GM12878 (cell line): ENCODE measurements at regions not wholly inside any gene's neighbourhood (a gene's known extent, or its start where the extent isn't known, plus 50 kb on each side); places are given as distances from the start of the nearest gene placed in this dataset.

Experiments used
- ATAC-seq: fragments of 200-7000 bp; cut with Tn5 transposase; 3 replicates; pipeline ENCODE4 v1.9.1; 2020; ENCODE audit warnings: mild to moderate bottlenecking, moderate library complexity
- BruUV-seq: library from RNA; stranded (reverse); fragments of 400-500 nt; replicated peaks from 2 replicates; lab custom pipeline; 2021; lab: Mats Ljungman, UMichigan
- CTCF ChIA-PET: fragments of 300-600 bp; sonication (Branson Sonifier 250); formaldehyde crosslinking; extraction: SDS; loops from one replicate; lab custom pipeline; 2021; ENCODE audit warnings: inconsistent platforms; lab: Yijun Ruan, JAX
- POLR2A ChIA-PET: fragments of 350-600 bp; formaldehyde crosslinking; extraction: SDS; loops from one replicate; lab custom pipeline; 2021; ENCODE audit warnings: inconsistent platforms; lab: Charles Lee
- RAD21 ChIA-PET: fragments of 300-600 bp; sonication (Branson Sonifier 250); formaldehyde crosslinking; loops from one replicate; lab custom pipeline; 2023; ENCODE audit warnings: antibody characterized with exemption; ENCODE audit not compliant: unreplicated experiment; lab: Charles Lee
- SMC1A ChIA-PET: fragments of 300-600 bp; sonication (Branson Sonifier 250); formaldehyde crosslinking; loops from one replicate; lab custom pipeline; 2023; ENCODE audit not compliant: unreplicated experiment, uncharacterized antibody; lab: Charles Lee
- DNase-seq: peaks from one replicate; pipeline ENCODE4 v3.0.0-alpha.2; 2011; ENCODE audit warnings: low read depth, low spot score
- FAIRE-seq: peaks from 3 replicates; lab custom pipeline; 2011; peaks lifted over from hg19 to GRCh38; lab: Jason Lieb, UNC
- H2AFZ ChIP-seq: 2 replicates; pipeline ENCODE4 v1.6.0; 2011; ENCODE audit warnings: low read depth, low read length, control low read depth; ENCODE audit not compliant: control insufficient read depth
- H3K27ac ChIP-seq: 2 replicates; pipeline ENCODE4 v1.5.1; 2011; ENCODE audit warnings: control low read depth; ENCODE audit not compliant: control insufficient read depth, insufficient read depth
- H3K27me3 ChIP-seq, 2 experiments: replicated peaks in 1 of 2; 2 replicates each; pipeline versions ENCODE4 v1.6.0 to v1.6.1; 2011; ENCODE audit warnings: low read length in 1 of 2; ENCODE audit not compliant: control insufficient read depth in 2 of 2, insufficient read depth in 2 of 2
- H3K36me3 ChIP-seq, 2 experiments: 2 replicates each; pipeline ENCODE4 v1.5.1; 2011; ENCODE audit warnings: low read length in 1 of 2; ENCODE audit not compliant: control insufficient read depth in 2 of 2, insufficient read depth in 2 of 2
- H3K4me1 ChIP-seq: 2 replicates; pipeline ENCODE4 v1.6.1; 2011; ENCODE audit warnings: mild to moderate bottlenecking, low read length, moderate library complexity, mixed read lengths; ENCODE audit not compliant: control insufficient read depth, insufficient read depth
- H3K4me2 ChIP-seq: 2 replicates; pipeline ENCODE4 v1.6.0; 2011; ENCODE audit warnings: control low read depth; ENCODE audit not compliant: control insufficient read depth, insufficient read depth
- H3K4me3 ChIP-seq: fragments of 200-600 bp; sonication (generic); 2 replicates; pipeline ENCODE4 v1.5.1; 2016
- H3K79me2 ChIP-seq: 2 replicates; pipeline ENCODE4 v1.6.0; 2011; ENCODE audit warnings: low read length; ENCODE audit not compliant: control insufficient read depth, insufficient read depth
- H3K9ac ChIP-seq: 2 replicates; pipeline ENCODE4 v1.8.0; 2011; ENCODE audit warnings: low read length, control low read depth, mixed read lengths; ENCODE audit not compliant: control insufficient read depth, insufficient read depth
- H3K9me3 ChIP-seq: replicated peaks from 3 replicates; pipeline ENCODE4 v1.5.1; 2011; ENCODE audit warnings: mild to moderate bottlenecking, low read length; ENCODE audit not compliant: control insufficient read depth, insufficient read depth
- H4K20me1 ChIP-seq: 2 replicates; pipeline ENCODE4 v1.6.0; 2011; ENCODE audit not compliant: control insufficient read depth, insufficient read depth
- BCL11A ChIP-seq: IDR thresholded peaks from 2 replicates; pipeline ENCODE4 v1.6.1; 2011; ENCODE audit warnings: low read depth, low read length
- MYC ChIP-seq: IDR thresholded peaks from 2 replicates; pipeline ENCODE4 v1.6.1; 2011; ENCODE audit warnings: mild to moderate bottlenecking, low read length, moderate library complexity, inconsistent platforms; ENCODE audit not compliant: insufficient read depth, insufficient replicate concordance, insufficient read length, severe bottlenecking
- REST ChIP-seq: IDR thresholded peaks from 2 replicates; pipeline ENCODE4 v1.6.1; 2012; ENCODE audit warnings: mild to moderate bottlenecking, low read depth, low read length
- RFX5 ChIP-seq: IDR thresholded peaks from 2 replicates; pipeline ENCODE4 v1.6.1; 2011; ENCODE audit warnings: low read depth, low read length, improper control_type of control experiment
- RUNX3 ChIP-seq: IDR thresholded peaks from 2 replicates; pipeline ENCODE4 v1.6.1; 2012; ENCODE audit warnings: low read length, inconsistent platforms
- SMAD5 ChIP-seq: IDR thresholded peaks from 2 replicates; pipeline ENCODE4 v1.6.1; 2016; ENCODE audit warnings: antibody characterized with exemption, low read depth
- SPI1 ChIP-seq: IDR thresholded peaks from 2 replicates; pipeline ENCODE4 v1.6.1; 2011; ENCODE audit warnings: low read depth, mild to moderate bottlenecking, low read length, moderate library complexity, borderline replicate concordance; ENCODE audit not compliant: insufficient read depth
- SUPT20H ChIP-seq: IDR thresholded peaks from 2 replicates; pipeline ENCODE4 v1.6.1; 2011; ENCODE audit warnings: low read depth, mild to moderate bottlenecking, low read length, moderate library complexity, borderline replicate concordance; ENCODE audit not compliant: control insufficient read depth
- USF2 ChIP-seq: IDR thresholded peaks from 2 replicates; pipeline ENCODE4 v1.6.1; 2011; ENCODE audit warnings: low read depth, low read length, improper control_type of control experiment, borderline replicate concordance
- ZBED1 ChIP-seq: IDR thresholded peaks from 2 replicates; pipeline ENCODE4 v1.6.1; 2016; ENCODE audit warnings: borderline replicate concordance
- ZBTB4 ChIP-seq: fragments of 450-650 bp; formaldehyde crosslinking; IDR thresholded peaks from 2 replicates; pipeline ENCODE4 v1.4.0; 2022; ENCODE audit warnings: mild to moderate bottlenecking, moderate library complexity
- WGBS: methylation state at CpG from one replicate; pipeline ENCODE4 v1.1.6; 2016; ENCODE audit warnings: low lambda C conversion rate; ENCODE audit not compliant: insufficient replicate concordance, insufficient coverage; ENCODE audit errors: missing lambda C conversion rate; 5-methylcytosine and 5-hydroxymethylcytosine counted together
- in situ Hi-C: fragments of 300-500 bp; cut with MboI; formaldehyde crosslinking; loops from 9 replicates; pipeline ENCODE4 v1.14.3; 2018; ENCODE audit warnings: mixed read lengths
- intact Hi-C: fragments of 100-400 bp; cut with micrococcal nuclease; formaldehyde crosslinking; loops from one replicate; pipeline ENCODE4 v1.14.2; 2022; ENCODE audit not compliant: unreplicated experiment

GRCh38 chr3:68447885-68448284 is 484.5 kb downstream of the TAFA4 start:
- H3K79me2 ChIP-seq: no peaks in the 10 kb centered on the region
- ChIA-PET CTCF (interaction anchor here (0.6 to 0.7 kb wide), 2 partner anchors 428 to 1335 kb away, joined by 3 read pairs; no protein-coding TSS in a partner anchor), SMC1A (no interaction called here), RAD21 (no interaction called here), POLR2A (no interaction called here)
- no peaks in the 10 kb centered on the region for H3K36me3 ChIP-seq
- H2AFZ ChIP-seq: no peak overlapping the region
- no TSS peak for BruUV-seq
- DNase-seq (no peak), FAIRE-seq (no peak), ATAC-seq (no peak)
- H3K9me3 ChIP-seq: no peaks in the 10 kb centered on the region
- no peaks in the 10 kb centered on the region for H3K27me3 ChIP-seq
- intact Hi-C loops (no loop called here), in situ Hi-C loops (no loop called here)
- no peak overlapping the region for H3K27ac ChIP-seq
- H4K20me1 ChIP-seq: no peaks in the 10 kb centered on the region
- H3K4me1 ChIP-seq: no peaks in the 10 kb centered on the region
- no peak overlapping the region for H3K4me3 ChIP-seq
- no peak overlapping the region for H3K4me2 ChIP-seq
- TF ChIP-seq ZBED1 (no peak), RUNX3 (no peak), BCL11A (no peak), REST (no peak), RFX5 (no peak)
- H3K9ac ChIP-seq: no peak overlapping the region

GRCh38 chr3:68441054-68441453 is 491.3 kb downstream of the TAFA4 start:
- no TSS peak for BruUV-seq
- Histone ChIP-seq H3K4me3 (no peak overlapping the region), H3K36me3 (no peaks in the 10 kb centered on the region), H3K79me2 (no peaks in the 10 kb centered on the region), H3K4me1 (no peaks in the 10 kb centered on the region), H3K27me3 (no peaks in the 10 kb centered on the region), H3K27ac (no peak overlapping the region), H3K9me3 (no peaks in the 10 kb centered on the region), H3K9ac (no peak overlapping the region), H3K4me2 (no peak overlapping the region), H4K20me1 (no peaks in the 10 kb centered on the region), H2AFZ (no peak overlapping the region)
- WGBS: 0% methylated on average over 1 of the region's 1 CpG
- ChIA-PET SMC1A (no interaction called here), RAD21 (no interaction called here), CTCF (no interaction called here), POLR2A (no interaction called here)
- no peak for FAIRE-seq
- in situ Hi-C loops: no loop called here
- no peak for DNase-seq
- no peak for ATAC-seq
- intact Hi-C loops: no loop called here
- no peak for TF ChIP-seq MYC
- no peak for TF ChIP-seq ZBTB4
- TF ChIP-seq SMAD5: no peak
- no peak for TF ChIP-seq USF2
- TF ChIP-seq ZBED1: no peak
- TF ChIP-seq SUPT20H: no peak
- no peak for TF ChIP-seq SPI1
